ENCODE measurements at regions not wholly inside any gene's neighbourhood (a gene's known extent, or its start where the extent isn't known, plus 50 kb on each side); places are given as distances from the start of the nearest gene placed in this dataset.
"Not testable (repeated sequence)": the region's sequence is repeated elsewhere in the genome, so short reads cannot be mapped to it uniquely, and the experiment has no call there.

DNA sequence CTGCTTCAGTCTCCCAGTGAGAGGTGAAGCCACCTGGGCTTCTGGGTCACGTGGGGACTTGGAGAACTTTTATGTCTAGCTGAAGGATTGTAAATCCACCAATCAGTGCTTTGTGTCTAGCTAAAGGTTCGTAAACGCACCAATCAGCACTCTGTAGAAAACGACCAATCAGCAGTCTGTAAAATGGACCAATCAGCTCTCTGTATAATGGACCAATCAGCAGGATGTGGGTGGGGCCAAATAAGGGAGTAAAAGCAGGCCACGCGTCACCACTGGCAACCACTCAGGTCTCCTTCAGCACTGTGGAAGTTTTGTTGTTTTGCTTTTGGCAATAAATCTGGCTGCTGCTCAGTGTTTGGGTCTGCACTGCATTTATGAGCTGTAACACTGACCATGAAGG lies 69.1 kb upstream of the NREP start:
- H2AFZ ChIP-seq = no peak overlapping the region
- TF ChIP-seq, protein P1, sequence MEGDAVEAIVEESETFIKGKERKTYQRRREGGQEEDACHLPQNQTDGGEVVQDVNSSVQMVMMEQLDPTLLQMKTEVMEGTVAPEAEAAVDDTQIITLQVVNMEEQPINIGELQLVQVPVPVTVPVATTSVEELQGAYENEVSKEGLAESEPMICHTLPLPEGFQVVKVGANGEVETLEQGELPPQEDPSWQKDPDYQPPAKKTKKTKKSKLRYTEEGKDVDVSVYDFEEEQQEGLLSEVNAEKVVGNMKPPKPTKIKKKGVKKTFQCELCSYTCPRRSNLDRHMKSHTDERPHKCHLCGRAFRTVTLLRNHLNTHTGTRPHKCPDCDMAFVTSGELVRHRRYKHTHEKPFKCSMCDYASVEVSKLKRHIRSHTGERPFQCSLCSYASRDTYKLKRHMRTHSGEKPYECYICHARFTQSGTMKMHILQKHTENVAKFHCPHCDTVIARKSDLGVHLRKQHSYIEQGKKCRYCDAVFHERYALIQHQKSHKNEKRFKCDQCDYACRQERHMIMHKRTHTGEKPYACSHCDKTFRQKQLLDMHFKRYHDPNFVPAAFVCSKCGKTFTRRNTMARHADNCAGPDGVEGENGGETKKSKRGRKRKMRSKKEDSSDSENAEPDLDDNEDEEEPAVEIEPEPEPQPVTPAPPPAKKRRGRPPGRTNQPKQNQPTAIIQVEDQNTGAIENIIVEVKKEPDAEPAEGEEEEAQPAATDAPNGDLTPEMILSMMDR (IDR thresholded peaks at IDR 0.05) = no peak
- no peaks in the 10 kb centered on the region for H3K9me3 ChIP-seq (ENCODE audit: control insufficient read depth, low read length)
- H3K27ac ChIP-seq = no peak overlapping the region
- H3K27me3 ChIP-seq (ENCODE audit: control insufficient read depth, insufficient read depth, low read length) = no peaks in the 10 kb centered on the region
- no peak overlapping the region for H3K4me3 ChIP-seq (ENCODE audit: low read depth, low read length)
- H3K9ac ChIP-seq = no peak overlapping the region
- H3K4me2 ChIP-seq (ENCODE audit: low read length) = no peak overlapping the region
- no peaks in the 10 kb centered on the region for H3K4me1 ChIP-seq
- no peaks in the 10 kb centered on the region for H3K36me3 ChIP-seq (ENCODE audit: control insufficient read depth, insufficient read depth, low read length)
- no peaks in the 10 kb centered on the region for H3K79me2 ChIP-seq

DNA sequence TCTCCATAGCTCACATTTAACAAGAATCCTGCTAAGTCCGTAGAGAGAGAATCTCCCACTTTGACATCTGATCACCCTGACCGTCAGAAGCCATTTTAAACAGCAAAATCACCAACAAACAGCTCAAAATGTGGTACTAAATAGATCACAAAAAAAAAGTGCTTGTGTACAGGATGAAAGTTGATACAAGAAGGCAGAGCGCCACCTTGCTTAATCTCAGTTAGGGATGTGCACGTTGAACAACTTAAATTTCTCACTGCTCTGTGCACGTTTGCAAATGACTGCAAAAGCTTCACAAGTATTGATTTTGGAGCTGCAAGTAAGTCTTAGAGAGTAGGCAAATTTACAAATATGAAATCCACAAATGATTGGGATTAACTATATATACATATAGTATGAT lies 63.1 kb upstream of the NREP start:
- TF ChIP-seq, protein P1 (IDR thresholded peaks at IDR 0.05) = no peak
- H3K27me3 ChIP-seq (ENCODE audit: control insufficient read depth, insufficient read depth, low read length) = no peaks in the 10 kb centered on the region
- no peak overlapping the region for H3K9ac ChIP-seq
- H3K4me1 ChIP-seq = no peaks in the 10 kb centered on the region
- H3K4me3 ChIP-seq (ENCODE audit: low read depth, low read length) = no peak overlapping the region
- no peak overlapping the region for H2AFZ ChIP-seq
- H3K4me2 ChIP-seq (ENCODE audit: low read length) = no peak overlapping the region
- no peak overlapping the region for H3K27ac ChIP-seq
- no peaks in the 10 kb centered on the region for H3K79me2 ChIP-seq
- H3K36me3 ChIP-seq (ENCODE audit: control insufficient read depth, insufficient read depth, low read length) = no peaks in the 10 kb centered on the region
- H3K9me3 ChIP-seq (ENCODE audit: control insufficient read depth, low read length) = no peaks in the 10 kb centered on the region

DNA sequence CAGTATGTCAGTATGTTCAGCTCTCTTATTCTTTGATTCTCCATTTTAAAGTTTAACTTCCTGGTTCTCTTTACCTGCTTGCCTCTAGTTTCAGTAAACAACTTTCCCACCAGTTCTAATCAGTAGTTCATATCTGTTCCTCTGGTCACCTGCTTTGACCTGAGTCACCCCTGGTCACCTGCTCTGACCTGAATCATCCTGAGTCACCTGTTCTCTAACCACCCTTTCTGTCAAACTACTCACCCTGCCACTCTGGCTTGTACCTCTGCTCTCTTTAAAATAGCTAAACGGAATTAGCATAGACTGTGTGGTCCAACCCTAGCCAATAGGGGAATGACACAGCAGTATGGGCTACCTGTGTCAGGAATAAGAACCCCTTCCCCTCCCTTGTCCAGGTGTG lies 62.0 kb upstream of the NREP start:
- H3K36me3 ChIP-seq (ENCODE audit: control insufficient read depth, insufficient read depth, low read length); H3K27ac ChIP-seq; H3K4me3 ChIP-seq (ENCODE audit: low read depth, low read length); H3K9me3 ChIP-seq (ENCODE audit: control insufficient read depth, low read length); H3K4me2 ChIP-seq (ENCODE audit: low read length); H3K27me3 ChIP-seq (ENCODE audit: control insufficient read depth, insufficient read depth, low read length); H3K4me1 ChIP-seq; H3K79me2 ChIP-seq; H2AFZ ChIP-seq; H3K9ac ChIP-seq: not testable (repeated sequence)

DNA sequence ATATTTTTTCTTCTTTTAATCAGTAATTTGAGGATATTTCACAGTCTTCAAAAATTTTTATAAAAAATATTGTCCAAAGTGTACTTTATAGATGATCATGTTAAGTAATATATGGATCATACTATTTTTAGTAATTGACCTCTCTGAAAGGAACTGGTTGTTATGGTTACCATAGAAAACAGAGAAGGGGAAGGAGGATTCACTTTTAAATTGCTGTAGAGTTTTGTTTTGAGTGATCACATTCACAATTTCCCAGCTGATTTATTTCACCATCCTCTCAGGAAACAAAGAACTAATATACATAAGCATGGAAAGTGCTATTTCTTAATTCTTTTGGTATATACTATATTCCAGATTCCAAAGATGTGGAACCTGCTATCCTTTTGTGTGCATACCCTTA lies 56.5 kb upstream of the NREP start:
- no peak overlapping the region for H3K4me3 ChIP-seq (ENCODE audit: low read depth, low read length)
- H3K9me3 ChIP-seq (ENCODE audit: control insufficient read depth, low read length) = no peaks in the 10 kb centered on the region
- no peaks in the 10 kb centered on the region for H3K79me2 ChIP-seq
- no peak overlapping the region for H3K4me2 ChIP-seq (ENCODE audit: low read length)
- no peak overlapping the region for H2AFZ ChIP-seq
- no peaks in the 10 kb centered on the region for H3K27me3 ChIP-seq (ENCODE audit: control insufficient read depth, insufficient read depth, low read length)
- TF ChIP-seq, protein P1 (IDR thresholded peaks at IDR 0.05) = no peak
- H3K27ac ChIP-seq = no peak overlapping the region
- no peaks in the 10 kb centered on the region for H3K4me1 ChIP-seq
- H3K36me3 ChIP-seq (ENCODE audit: control insufficient read depth, insufficient read depth, low read length) = no peaks in the 10 kb centered on the region
- H3K9ac ChIP-seq = no peak overlapping the region

DNA sequence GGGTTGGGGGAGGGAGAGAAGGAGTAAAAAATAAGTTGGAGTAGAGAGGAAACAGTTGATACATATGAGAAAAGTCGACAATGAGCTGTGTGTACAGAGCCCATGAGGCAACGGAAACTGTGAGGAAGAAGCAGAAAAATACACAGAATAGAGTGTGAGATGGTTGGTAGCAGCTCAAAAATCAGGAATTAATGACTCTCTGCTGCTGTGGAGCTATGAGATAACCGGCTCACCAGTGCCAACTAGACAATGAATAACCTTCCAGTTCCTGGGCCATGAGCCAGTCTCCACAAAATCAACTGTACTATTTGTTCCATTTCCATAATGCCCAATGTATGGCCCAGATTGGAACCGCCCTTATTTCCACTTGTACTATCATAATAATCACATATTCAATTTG lies 53.1 kb upstream of the NREP start:
- no peak overlapping the region for H3K27ac ChIP-seq

More for the DNA sequence above, 53.1 kb upstream of the NREP start:
- Histone ChIP-seq H3K9ac (no peak overlapping the region), H3K27me3 (ENCODE audit: control insufficient read depth, insufficient read depth, low read length) (no peaks in the 10 kb centered on the region), H3K4me1 (no peaks in the 10 kb centered on the region), H3K79me2 (no peaks in the 10 kb centered on the region), H3K4me3 (ENCODE audit: low read depth, low read length) (no peak overlapping the region), H2AFZ (no peak overlapping the region), H3K36me3 (ENCODE audit: control insufficient read depth, insufficient read depth, low read length) (no peaks in the 10 kb centered on the region), H3K9me3 (ENCODE audit: control insufficient read depth, low read length) (no peaks in the 10 kb centered on the region), H3K4me2 (ENCODE audit: low read length) (no peak overlapping the region)
- TF ChIP-seq, protein P1 (IDR thresholded peaks at IDR 0.05) = no peak

Measured in parathyroid adenoma (tissue), 2 donors.